ENCODE measurements at regions not wholly inside any gene's neighbourhood (a gene's known extent, or its start where the extent isn't known, plus 50 kb on each side); places are given as distances from the start of the nearest gene placed in this dataset.

GRCh38 chr3:110779581-110779980 is 292.0 kb upstream of the NECTIN3 start:
- no peak for DNase-seq

- DNase-seq = no peak
Observed at GRCh38 chr3:110783541-110783940, 288.1 kb upstream of the NECTIN3 start.

GRCh38 chr3:110788794-110789193 is 282.8 kb upstream of the NECTIN3 start:
- no peak for DNase-seq

- no peak for DNase-seq
Observed at GRCh38 chr3:110789315-110789714, 282.3 kb upstream of the NECTIN3 start.

- no peak for DNase-seq
Observed at GRCh38 chr3:110790631-110791030, 281.0 kb upstream of the NECTIN3 start.

DNA sequence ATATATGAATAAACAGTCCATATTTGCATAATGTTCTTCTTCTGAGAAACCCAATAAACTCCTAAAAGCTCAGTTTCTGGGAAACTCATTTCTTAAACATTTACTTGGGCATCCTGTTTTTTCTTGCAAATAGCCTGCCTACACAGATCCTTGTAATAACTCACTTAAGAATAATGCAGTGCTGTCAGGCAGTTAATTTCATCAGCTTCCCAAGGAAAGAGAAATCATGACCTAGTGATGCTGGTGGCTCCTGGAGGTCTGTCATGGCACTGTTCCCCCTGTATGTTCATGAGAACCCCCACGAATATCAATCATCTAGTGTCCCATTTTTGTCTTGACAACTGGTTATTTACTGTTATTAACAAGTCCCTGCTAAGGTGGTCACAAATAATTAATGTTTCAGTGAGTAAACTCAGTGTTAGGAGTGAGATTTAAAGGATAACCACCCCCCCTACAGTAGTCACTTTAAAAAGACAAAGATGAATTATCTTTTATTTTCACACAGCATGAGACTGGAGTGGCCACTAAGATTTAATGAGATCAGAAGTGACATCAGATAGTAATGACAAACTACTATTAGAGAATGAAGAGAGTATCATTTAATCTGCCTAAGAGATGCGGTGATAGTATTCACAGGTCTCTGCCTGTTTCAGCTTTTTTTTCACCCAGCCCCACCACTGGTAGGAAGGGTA is 279.5 kb upstream of the NECTIN3 start:
- DNase-seq = no peak

DNA sequence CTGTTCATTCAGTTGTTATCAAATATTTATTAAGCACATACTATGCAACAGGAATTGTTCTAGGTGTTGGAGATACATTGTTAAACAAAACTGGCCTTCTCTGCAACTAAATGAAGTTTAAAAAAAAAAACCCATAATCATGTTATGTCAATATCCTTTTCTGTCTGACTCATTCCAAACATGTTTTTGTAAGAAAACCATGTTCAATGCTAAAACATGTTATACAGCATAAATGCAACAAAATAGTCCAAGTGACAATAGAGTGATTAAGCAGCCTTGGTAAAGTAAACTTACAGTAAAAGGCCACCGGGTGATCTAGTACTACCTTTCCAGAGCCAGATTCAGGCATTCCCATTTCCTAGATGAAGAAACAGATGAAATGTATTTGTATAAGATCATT is 278.0 kb upstream of the NECTIN3 start:
- DNase-seq = no peak

DNA sequence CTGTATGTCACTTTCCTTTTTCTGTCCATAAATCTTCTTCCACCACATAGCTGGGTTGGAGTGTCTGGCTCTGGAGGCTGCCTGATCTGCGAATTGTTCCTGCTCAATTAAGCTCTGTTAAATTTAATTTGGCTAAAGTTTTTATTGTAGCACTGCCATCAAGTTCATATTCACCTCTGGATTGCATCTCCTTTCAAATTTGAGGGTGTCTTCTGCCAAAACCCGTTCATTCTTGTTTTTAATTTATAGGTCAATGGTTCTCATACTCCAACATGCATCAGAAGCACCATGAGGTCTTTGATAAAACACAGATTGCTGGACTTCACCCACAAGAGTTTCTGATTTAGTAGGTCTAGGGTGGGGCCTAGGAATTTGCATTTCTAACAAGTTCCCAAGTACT is 276.5 kb upstream of the NECTIN3 start:
- DNase-seq = no peak

- no peak for DNase-seq
Observed at GRCh38 chr3:110799271-110799670, 272.3 kb upstream of the NECTIN3 start.

- no peak for DNase-seq
Observed at GRCh38 chr3:110804856-110805255, 266.8 kb upstream of the NECTIN3 start.

DNA sequence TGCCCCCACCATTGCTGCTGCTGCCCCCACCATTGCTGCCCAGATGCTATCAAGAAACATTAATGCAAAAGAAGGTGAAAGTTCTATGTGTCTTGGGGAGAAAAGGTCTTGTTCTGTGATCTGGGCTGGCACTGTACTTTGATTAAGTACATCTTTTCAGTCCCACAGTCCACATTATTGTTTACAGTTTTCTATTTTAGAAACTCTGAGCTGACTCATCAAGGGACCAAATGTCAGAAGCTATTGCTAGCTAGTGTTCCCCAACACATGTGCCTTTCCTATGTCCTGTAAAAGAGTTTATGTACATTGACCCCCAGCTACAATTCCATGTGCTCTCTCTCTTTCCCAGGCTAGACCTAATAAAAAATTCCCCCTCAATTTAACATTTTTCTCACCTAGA is 264.7 kb upstream of the NECTIN3 start:
- no peak for DNase-seq

- no peak for DNase-seq
Observed at GRCh38 chr3:110808630-110809029, 263.0 kb upstream of the NECTIN3 start.

DNA sequence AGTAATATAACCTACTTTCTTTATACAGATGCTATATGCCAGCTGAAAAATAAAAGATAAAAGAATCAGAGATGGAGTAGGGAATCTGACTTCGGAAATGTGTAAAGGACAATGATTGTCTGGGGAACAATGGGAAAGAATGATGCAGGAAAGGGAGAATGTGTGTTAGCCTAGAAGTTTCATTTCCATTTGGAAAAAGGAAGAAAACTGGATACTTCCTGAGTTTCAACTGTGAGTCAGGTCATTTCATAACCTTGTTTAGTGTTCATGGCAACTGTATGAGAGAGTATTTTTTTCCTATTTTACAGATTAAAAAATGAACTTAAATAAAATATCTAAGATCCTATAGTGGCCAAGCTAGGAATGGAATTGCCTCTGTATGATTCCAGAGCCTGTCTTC is 261.3 kb upstream of the NECTIN3 start:
- DNase-seq = no peak

GRCh38 chr3:110811050-110811449 is 260.6 kb upstream of the NECTIN3 start:
- DNase-seq = no peak

DNA sequence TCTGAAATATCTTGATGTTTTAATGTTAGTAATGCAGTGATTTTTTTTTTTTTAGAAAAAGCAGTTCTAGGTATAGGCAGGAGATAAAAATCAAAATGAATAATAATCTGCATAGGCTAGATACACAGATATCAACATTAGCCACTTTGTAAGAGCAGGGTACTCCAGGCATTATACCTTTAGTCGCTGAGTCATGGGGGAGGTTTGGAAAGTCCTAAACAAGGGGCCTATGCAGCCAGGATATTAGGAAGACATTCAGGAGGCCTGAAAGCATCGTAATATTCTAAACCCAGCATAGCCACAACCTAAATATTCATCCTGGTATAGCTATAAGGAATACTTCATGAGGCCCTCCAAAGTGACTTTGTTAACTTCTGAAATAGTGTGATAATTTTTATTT is 258.1 kb upstream of the NECTIN3 start:
- no peak for DNase-seq

GRCh38 chr3:110814170-110815007 is 257.2 kb upstream of the NECTIN3 start:
- DNase-seq = no peak

- DNase-seq = no peak
Observed at GRCh38 chr3:110815008-110815583, 256.5 kb upstream of the NECTIN3 start.

DNA sequence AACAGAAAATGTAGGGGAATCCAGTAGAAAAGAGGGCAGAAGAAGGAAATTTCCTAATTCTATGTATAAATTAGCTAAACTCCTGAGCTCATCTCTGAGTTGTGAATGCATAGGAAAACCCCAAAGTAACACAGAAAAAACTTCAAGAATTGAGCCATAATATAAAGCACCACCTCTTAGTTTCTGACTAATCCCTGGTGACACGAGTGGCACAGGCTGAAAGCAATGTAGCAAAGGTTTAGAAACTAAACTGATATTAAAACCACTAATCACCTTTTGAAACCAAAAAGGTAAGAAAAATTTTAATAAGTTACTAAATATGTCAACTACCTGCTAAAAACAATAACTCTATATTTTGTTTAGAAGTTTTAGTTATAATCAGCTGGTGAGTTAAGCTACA is 255.6 kb upstream of the NECTIN3 start:
- DNase-seq = no peak

DNA sequence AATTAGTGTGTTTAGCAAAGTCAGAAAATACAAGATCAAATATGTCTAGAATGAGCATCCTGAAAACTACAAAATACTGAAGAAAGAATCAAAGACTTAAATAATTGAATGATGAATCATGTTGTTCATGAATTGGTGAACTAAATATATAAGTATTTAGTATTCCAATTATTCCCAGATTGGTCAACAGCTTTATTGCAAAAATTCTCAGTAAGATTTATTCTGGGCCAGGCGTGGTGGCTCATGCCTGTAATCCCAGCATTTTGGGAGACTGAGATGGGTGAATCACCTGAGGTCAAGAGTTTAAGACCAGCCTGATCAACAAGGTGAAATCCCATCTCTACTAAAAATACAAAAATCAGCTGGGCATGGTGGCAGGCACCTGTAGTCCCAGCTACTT is 250.0 kb upstream of the NECTIN3 start:
- DNase-seq = no peak

DNA sequence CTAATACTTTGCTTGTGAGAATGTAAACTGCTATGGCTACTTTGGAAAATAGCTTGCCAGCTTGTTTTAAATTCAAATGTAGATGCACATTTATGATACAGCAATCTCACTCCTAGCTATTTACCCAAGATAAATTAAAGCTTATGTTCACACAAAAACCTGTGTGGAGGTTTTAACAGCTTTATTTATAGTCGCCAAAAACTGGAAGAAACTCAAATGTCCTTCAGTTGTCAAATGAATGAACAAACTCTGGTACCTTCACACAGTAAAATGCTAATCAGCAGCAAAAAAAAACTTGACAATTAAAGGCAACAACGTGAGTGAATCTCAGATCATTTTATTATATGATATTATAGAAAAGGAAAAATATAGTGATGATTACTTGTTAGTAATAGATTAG is 248.6 kb upstream of the NECTIN3 start:
- DNase-seq = no peak

DNA sequence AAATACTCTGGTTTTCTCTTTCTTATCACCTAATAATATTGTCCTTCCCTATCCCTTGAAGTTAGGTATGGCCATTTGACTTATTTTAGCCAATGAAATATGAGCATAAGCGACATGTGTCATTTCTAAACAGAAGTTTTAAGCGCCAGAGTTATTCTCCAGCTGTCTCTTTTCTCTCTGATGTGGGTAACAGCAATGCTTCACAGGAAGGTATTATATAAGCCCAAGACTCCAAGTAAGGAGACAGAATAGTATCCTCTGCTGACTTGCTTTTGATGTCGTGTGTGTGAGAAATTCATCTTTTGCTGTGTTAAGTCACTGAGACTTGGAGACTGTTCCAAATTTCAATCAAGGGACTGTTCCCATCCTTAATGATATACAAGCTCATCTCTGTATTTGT is 224.6 kb upstream of the NECTIN3 start:
- no peak for DNase-seq

DNA sequence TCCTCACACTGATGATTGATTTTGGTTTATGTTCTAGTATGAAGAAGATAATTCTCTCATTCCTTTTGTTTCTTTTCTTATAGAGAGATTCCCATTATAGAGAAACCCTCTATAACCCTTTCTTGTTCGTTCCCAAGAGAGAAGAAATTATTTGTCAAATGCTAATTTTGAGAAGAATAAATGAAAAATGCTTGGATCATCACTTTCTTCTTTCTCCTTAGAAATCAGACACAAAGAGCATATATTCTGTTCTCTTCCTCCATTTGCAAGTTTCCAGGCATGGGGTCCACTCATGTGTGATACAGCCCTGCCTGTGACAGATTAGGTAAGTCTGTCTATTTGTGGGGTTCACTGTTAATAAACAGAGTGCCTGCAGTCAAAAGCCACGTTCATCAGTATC is 222.6 kb upstream of the NECTIN3 start:
- DNase-seq = no peak

GRCh38 chr3:110851736-110852135 is 219.9 kb upstream of the NECTIN3 start:
- no peak for DNase-seq

DNA sequence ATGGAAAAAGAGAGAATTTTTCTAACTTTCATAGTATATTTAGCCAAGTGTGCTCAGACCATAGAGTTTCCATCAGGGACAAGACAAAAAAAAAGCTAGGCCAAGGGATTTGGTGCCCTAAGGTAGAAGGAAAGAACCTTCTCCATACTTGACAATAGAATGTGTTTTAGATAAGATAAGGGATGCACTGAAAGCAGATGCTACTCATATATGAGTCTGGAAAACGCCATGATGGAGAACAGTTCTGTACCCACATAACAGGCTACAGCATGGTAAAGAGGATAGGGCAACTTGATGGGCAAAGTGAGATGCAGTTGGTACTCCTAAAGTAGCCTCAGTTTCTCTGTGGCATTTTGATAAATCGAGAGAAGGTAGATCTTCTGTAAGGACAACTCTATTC is 216.4 kb upstream of the NECTIN3 start:
- no peak for DNase-seq
